Posterior vena cava (tissue), 2 donors: ENCODE measurements at regions not wholly inside any gene's neighbourhood (a gene's known extent, or its start where the extent isn't known, plus 50 kb on each side); places are given as distances from the start of the nearest gene placed in this dataset.
A peak's percentile ranks its signal among the peaks of the same experiment; 100 is the strongest.

Source experiments
- DNase-seq: peaks from one replicate; pipeline ENCODE4 v3.0.0-alpha.2; 2020; ENCODE audit warnings: low spot score
- intact Hi-C, 2 donors: fragments of 100-400 bp; cut with DNase I; formaldehyde crosslinking; loops; one replicate each; pipeline versions ENCODE4 v1.14.1 to v1.14.2; 2022 to 2023
- donor health status: DM: yes; HTN: yes; CAD: no.
- donor health status: DM: yes; HTN: yes; CAD: no.

DNA sequence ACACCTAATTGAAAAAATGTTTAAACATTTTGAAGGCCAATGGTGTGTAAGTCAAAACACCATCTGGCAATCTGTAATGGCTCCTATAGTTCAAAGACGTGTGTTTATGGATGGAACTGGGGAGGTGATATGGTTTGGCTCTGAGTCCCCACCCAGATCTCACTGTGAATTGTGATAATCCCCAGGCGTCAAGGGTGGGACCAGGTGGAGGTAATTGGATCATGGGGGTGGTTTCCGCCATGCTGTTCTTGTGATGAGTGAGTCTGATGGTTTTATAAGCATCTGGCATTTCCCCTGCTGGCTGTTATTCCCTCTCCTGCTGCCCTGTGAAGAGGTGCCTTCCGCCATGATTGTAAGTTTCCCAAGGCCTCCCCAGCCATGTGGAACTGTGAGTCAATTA, 52.2 kb downstream of the ADRA2C start:
- DNase-seq: peak; percentile 8
- intact Hi-C loops: no loop called here

- intact Hi-C loops: no loop called here
- DNase-seq: peak; percentile 69
Observed at GRCh38 chr4:3819210-3819919, 53.2 kb downstream of the ADRA2C start.

- no peak for DNase-seq
- intact Hi-C loops: no loop called here
Observed at GRCh38 chr4:3820016-3820805, 54.0 kb downstream of the ADRA2C start.

- intact Hi-C loops: no loop called here
Observed at GRCh38 chr4:3820806-3821579, 54.8 kb downstream of the ADRA2C start.

GRCh38 chr4:3821580-3822229, 55.5 kb downstream of the ADRA2C start:
- intact Hi-C loops: no loop called here
- no peak for DNase-seq

More at GRCh38 chr4:3820806-3821579, 54.8 kb downstream of the ADRA2C start:
- no peak for DNase-seq

GRCh38 chr4:3822230-3822947, 56.2 kb downstream of the ADRA2C start:
- intact Hi-C loops: no loop called here
- no peak for DNase-seq

DNA sequence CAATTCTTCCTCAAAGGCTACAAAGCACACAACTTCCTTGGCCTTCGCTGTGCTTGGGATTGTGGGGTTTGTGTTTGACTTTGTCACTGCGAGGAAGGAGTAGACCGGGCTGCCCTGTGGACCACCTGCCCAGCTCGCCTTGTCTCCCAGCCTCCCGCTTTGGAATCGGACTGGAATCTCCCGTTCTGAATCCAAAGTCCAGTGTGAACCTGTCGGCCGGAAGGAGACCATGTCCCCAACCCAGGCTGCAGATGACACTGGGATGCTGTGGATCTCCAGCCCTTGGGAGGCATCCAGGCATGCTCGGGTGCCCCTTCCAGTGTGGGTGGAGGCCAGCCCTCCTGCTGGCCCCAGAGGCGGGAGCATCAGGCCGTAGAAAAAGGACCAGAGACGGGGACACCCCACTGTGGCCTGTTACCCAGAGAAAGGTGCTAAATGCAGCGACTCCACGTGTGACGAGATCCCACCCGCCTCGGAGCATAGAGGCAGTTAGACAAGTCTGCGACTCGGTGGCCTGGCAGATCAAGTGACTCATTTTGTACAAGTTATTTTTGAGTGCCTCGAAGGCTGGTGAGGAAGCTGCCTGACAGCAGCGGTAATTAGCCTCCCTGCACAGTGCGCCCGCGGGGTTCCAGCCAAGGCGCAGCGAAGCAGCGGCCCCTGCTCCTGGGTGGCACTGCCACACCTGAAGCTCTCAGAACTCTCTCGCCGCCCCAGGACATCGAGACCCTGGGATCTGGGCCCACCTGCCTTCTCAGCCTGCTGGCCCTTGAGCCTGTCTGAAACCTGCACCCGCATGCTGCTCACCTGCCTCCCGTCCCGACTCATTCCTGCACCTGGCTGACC, 57.5 kb downstream of the ADRA2C start:
- intact Hi-C loops: no loop called here
- DNase-seq: no peak

- intact Hi-C loops: no loop called here
- no peak for DNase-seq
Observed at GRCh38 chr4:3824521-3825270, 58.5 kb downstream of the ADRA2C start.

DNA sequence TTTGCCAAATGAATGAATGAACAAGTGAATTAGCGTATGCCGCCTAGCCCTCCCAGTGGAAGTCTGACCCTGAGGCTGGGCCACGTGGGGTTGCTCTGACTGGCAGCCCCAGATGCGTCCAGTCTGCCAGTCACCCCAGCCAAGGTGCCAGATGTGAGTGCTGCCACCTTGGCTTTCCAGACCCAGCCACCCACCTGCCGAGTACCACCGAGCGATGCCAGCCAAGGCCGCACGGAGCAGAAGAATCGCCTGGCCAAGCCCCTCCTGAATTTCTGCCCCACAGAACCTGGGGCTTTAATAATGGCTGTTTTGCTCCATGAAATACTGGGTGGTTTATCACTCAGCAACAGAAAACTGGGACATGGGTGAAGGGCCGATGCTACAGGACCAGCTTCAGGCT, 59.3 kb downstream of the ADRA2C start:
- intact Hi-C loops: no loop called here
- no peak for DNase-seq

- intact Hi-C loops: no loop called here
- DNase-seq: no peak
Observed at GRCh38 chr4:3826247-3827172, 60.3 kb downstream of the ADRA2C start.

DNA sequence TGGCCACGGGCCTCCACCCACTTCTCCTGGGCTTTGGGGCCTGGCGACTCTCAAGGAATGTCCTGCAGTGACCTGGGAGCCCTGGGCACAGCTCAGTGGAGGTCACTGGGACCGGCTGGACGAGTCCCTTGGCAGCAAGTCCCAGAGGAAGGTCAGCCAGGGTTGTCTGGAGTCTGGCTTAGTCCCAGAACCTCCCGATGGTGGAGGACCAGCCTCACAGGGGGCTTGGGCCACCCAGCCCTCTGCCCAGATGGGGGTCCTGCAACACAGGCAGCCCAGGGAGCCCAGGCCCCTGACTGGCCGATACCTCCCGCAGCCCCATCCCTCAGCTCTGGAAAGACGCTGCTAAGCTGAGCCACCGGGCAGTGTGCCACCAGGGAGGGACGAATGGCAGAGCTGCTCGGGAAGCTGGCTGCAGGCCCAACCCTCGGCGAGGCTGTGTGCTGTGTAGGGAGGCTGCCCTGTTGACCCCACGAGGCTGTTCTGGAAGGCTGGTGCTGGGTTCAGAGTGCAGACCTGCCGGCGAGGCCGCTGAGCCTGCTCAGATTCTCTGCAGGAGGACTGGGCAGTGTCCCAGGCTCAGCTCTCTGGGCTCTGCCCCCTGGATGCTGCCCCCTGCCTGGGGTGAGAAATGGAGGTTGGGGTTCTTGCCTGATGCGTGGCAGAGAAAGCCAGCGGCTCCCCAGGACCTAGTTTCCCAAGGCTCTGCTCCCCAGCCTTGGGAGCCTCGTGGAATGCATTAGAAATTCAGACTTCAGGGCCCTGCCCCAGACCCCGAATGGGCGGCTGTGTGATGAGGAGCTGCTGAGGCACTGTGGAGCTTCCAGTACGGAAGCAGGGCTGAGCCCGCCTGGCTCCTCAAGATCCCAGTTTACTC, 61.7 kb downstream of the ADRA2C start:
- intact Hi-C loops: no loop called here
- DNase-seq: peak; percentile 93

DNA sequence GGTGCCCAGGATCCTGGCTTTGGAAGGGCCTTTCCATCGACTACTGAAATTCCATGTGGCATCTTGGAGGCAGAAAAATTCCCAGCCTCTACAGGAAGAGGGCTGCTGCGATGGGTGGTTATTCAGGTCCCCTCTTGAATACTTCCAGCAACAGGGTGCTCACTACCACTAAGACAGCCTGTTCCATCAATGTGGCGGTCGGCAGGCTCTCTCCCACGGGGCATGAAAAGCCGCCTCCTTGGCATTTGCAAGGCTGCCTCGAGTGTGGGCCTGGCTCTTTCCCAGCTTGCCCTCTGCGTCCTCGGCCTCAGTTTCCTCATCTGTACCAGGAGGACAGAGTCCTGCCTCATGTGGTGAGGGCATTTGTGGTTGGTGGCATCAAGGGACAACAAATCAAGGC, 62.4 kb downstream of the ADRA2C start:
- intact Hi-C loops: no loop called here
- DNase-seq: no peak

- no peak for DNase-seq
- intact Hi-C loops: no loop called here
Observed at GRCh38 chr4:3829211-3829955, 63.2 kb downstream of the ADRA2C start.

DNA sequence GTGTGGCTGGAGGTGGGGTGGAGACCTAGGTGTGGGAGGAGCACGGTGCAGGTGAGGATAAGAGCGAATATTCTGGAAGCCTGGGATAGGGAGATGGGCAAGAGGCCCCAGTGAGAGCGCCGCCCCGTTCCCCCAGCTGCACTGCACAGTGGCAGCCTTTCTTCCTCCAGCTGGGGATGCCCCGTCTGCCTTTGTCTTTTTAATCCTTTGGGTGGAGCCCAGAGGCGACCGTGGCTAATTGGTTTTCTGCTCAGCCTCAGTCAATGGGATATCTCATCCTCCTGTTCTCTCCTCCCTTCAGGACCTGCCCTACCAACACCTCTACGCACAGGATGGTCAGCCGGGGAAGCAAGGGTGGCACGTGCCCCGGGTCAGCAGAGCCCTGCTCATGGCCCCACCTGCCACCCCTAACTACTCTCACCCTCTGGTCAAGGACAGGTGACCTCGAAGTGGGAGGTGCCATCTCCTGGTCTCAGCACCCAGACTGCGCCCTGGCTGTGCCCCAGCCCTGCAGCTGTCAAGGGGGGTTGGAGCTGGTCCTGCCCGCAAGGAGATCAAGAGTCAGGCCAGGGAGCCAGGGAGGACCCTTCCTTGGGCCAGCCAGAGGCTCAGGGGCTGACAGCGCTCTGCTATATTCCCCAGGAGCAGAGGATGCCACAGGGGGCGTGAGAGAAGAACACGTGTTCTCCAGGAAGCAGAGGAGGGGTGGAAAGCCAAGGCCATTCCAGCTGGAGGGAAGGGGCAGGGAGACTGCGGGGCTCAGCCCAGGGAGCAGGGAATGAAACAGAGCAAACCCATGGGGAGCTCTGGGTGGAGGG, 64.0 kb downstream of the ADRA2C start:
- no peak for DNase-seq
- intact Hi-C loops: no loop called here
